Activated naive CD8-positive, alpha-beta T cell treated with anti-CD3 and anti-CD28 coated beads, Interleukin-2, amount 50 U/mL, for 24 hours (primary cell): ENCODE measurements at regions not wholly inside any gene's neighbourhood (a gene's known extent, or its start where the extent isn't known, plus 50 kb on each side); places are given as distances from the start of the nearest gene placed in this dataset.
"Not testable (repeated sequence)": the region's sequence is repeated elsewhere in the genome, so short reads cannot be mapped to it uniquely, and the experiment has no call there.

ENCODE experiments used
- ATAC-seq: fragments of 150-1000 bp; cut with Tn5 transposase; one replicate; pipeline ENCODE4 v1.10.0; 2021
- DNase-seq: peaks from one replicate; pipeline ENCODE4 v3.0.0; 2021
- H3K27ac Mint-ChIP-seq: one replicate; pipeline ENCODE4 v1.8.0; 2021; ENCODE audit warnings: mild to moderate bottlenecking, mixed read lengths
- H3K27me3 Mint-ChIP-seq: one replicate; pipeline ENCODE4 v1.8.0; 2021; ENCODE audit warnings: mixed read lengths
- H3K36me3 Mint-ChIP-seq: one replicate; pipeline ENCODE4 v1.8.0; 2021; ENCODE audit warnings: low read depth, mixed read lengths
- H3K4me1 Mint-ChIP-seq: one replicate; pipeline ENCODE4 v1.8.0; 2021; ENCODE audit warnings: mixed read lengths
- H3K4me3 Mint-ChIP-seq: one replicate; pipeline ENCODE4 v1.8.0; 2021; ENCODE audit warnings: mild to moderate bottlenecking, moderate library complexity, mixed read lengths
- H3K9me3 Mint-ChIP-seq: one replicate; pipeline ENCODE4 v1.8.0; 2021; ENCODE audit warnings: mixed read lengths

GRCh38 chr2:7758073-7758759, 841.0 kb downstream of the RNF144A start:
- Mint-ChIP-seq H3K4me3 (no peak overlapping the region), H3K27ac (peak overlapping the region; percentile 55), H3K27me3 (peaks cover 2% of the 10 kb centered on the region), H3K36me3 (peaks cover 20% of the 10 kb centered on the region), H3K9me3 (peaks cover 42% of the 10 kb centered on the region), H3K4me1 (peaks cover 13% of the 10 kb centered on the region)
- ATAC-seq (peak; percentile 82), DNase-seq (no peak)

- ATAC-seq (no peak), DNase-seq (no peak)
- H3K9me3 Mint-ChIP-seq, result peaks cover 36% of the 10 kb centered on the region
- peaks cover 2% of the 10 kb centered on the region for H3K27me3 Mint-ChIP-seq
- H3K36me3 Mint-ChIP-seq, result peaks cover 20% of the 10 kb centered on the region
- no peak overlapping the region for H3K27ac Mint-ChIP-seq
- H3K4me1 Mint-ChIP-seq, result peaks cover 13% of the 10 kb centered on the region
- no peak overlapping the region for H3K4me3 Mint-ChIP-seq
These were observed 842.7 kb downstream of the RNF144A start for GRCh38 chr2:7759898-7760297.

GRCh38 chr2:7763418-7763817, 846.2 kb downstream of the RNF144A start:
- not testable (repeated sequence) for ATAC-seq, H3K27me3 Mint-ChIP-seq, H3K4me3 Mint-ChIP-seq, H3K27ac Mint-ChIP-seq, DNase-seq
- H3K4me1 Mint-ChIP-seq, result peaks cover 12% of the 10 kb centered on the region
- peaks cover 20% of the 10 kb centered on the region for H3K9me3 Mint-ChIP-seq
- peaks cover 18% of the 10 kb centered on the region for H3K36me3 Mint-ChIP-seq

- H3K27ac Mint-ChIP-seq, result no peak overlapping the region
- peaks cover 25% of the 10 kb centered on the region for H3K9me3 Mint-ChIP-seq
- ATAC-seq, result no peak
- peaks cover 2% of the 10 kb centered on the region for H3K27me3 Mint-ChIP-seq
- peaks cover 21% of the 10 kb centered on the region for H3K36me3 Mint-ChIP-seq
- H3K4me1 Mint-ChIP-seq, result peaks cover 12% of the 10 kb centered on the region
- no peak overlapping the region for H3K4me3 Mint-ChIP-seq
- DNase-seq, result no peak
These were observed 848.0 kb downstream of the RNF144A start for GRCh38 chr2:7765236-7765635.

GRCh38 chr2:7766088-7766722, 849.0 kb downstream of the RNF144A start:
- peak overlapping the region; percentile 65 for H3K27ac Mint-ChIP-seq
- ATAC-seq (peak; percentile 83), DNase-seq (no peak)
- H3K36me3 Mint-ChIP-seq, result peaks cover 21% of the 10 kb centered on the region
- peaks cover 12% of the 10 kb centered on the region for H3K4me1 Mint-ChIP-seq
- H3K27me3 Mint-ChIP-seq, result no peaks in the 10 kb centered on the region
- H3K9me3 Mint-ChIP-seq, result peaks cover 25% of the 10 kb centered on the region
- no peak overlapping the region for H3K4me3 Mint-ChIP-seq

- no peak for DNase-seq
These were observed 849.9 kb downstream of the RNF144A start for GRCh38 chr2:7766978-7767565.

GRCh38 chr2:7767902-7768301, 850.7 kb downstream of the RNF144A start:
- no peak overlapping the region for H3K4me3 Mint-ChIP-seq
- H3K27me3 Mint-ChIP-seq, result no peaks in the 10 kb centered on the region

More at GRCh38 chr2:7766978-7767565, 849.9 kb downstream of the RNF144A start:
- ATAC-seq, result no peak
- Mint-ChIP-seq H3K4me3 (no peak overlapping the region), H3K27me3 (no peaks in the 10 kb centered on the region), H3K36me3 (peaks cover 21% of the 10 kb centered on the region), H3K27ac (no peak overlapping the region), H3K4me1 (peaks cover 12% of the 10 kb centered on the region), H3K9me3 (peaks cover 25% of the 10 kb centered on the region)

GRCh38 chr2:7771781-7772180, 854.6 kb downstream of the RNF144A start:
- Mint-ChIP-seq H3K36me3 (peaks cover 3% of the 10 kb centered on the region), H3K4me3 (no peak overlapping the region), H3K27me3 (no peaks in the 10 kb centered on the region), H3K4me1 (peaks cover 29% of the 10 kb centered on the region), H3K27ac (no peak overlapping the region), H3K9me3 (peaks cover 5% of the 10 kb centered on the region)
- ATAC-seq (no peak), DNase-seq (no peak)

More at GRCh38 chr2:7767902-7768301, 850.7 kb downstream of the RNF144A start:
- peaks cover 17% of the 10 kb centered on the region for H3K4me1 Mint-ChIP-seq
- H3K27ac Mint-ChIP-seq, result no peak overlapping the region
- peaks cover 20% of the 10 kb centered on the region for H3K9me3 Mint-ChIP-seq
- ATAC-seq (no peak), DNase-seq (no peak)
- H3K36me3 Mint-ChIP-seq, result peaks cover 16% of the 10 kb centered on the region

GRCh38 chr2:7773362-7774360, 856.4 kb downstream of the RNF144A start:
- ATAC-seq (peak; percentile 84), DNase-seq (peak; percentile 54)
- Mint-ChIP-seq H3K4me1 (peaks cover 27% of the 10 kb centered on the region), H3K4me3 (no peak overlapping the region), H3K27me3 (no peaks in the 10 kb centered on the region), H3K9me3 (peaks cover 5% of the 10 kb centered on the region), H3K27ac (peak overlapping the region; percentile 59), H3K36me3 (peaks cover 3% of the 10 kb centered on the region)

- ATAC-seq, result peak; percentile 47
- Mint-ChIP-seq H3K4me1 (peaks cover 27% of the 10 kb centered on the region), H3K27me3 (no peaks in the 10 kb centered on the region), H3K9me3 (peaks cover 7% of the 10 kb centered on the region), H3K4me3 (no peak overlapping the region), H3K27ac (no peak overlapping the region), H3K36me3 (peaks cover 5% of the 10 kb centered on the region)
- no peak for DNase-seq
These were observed 857.3 kb downstream of the RNF144A start for GRCh38 chr2:7774481-7774880.

- H3K36me3 Mint-ChIP-seq, result peaks cover 2% of the 10 kb centered on the region
- H3K4me1 Mint-ChIP-seq, result peaks cover 24% of the 10 kb centered on the region
- no peak overlapping the region for H3K4me3 Mint-ChIP-seq
- no peaks in the 10 kb centered on the region for H3K27me3 Mint-ChIP-seq
- ATAC-seq, result no peak
- DNase-seq, result no peak
- peaks cover 3% of the 10 kb centered on the region for H3K9me3 Mint-ChIP-seq
- H3K27ac Mint-ChIP-seq, result no peak overlapping the region
These were observed 860.5 kb downstream of the RNF144A start for GRCh38 chr2:7777668-7778067.

GRCh38 chr2:7780321-7780720, 863.1 kb downstream of the RNF144A start:
- Mint-ChIP-seq H3K4me3 (no peak overlapping the region), H3K36me3 (peaks cover 2% of the 10 kb centered on the region), H3K27ac (no peak overlapping the region), H3K27me3 (peaks cover 2% of the 10 kb centered on the region), H3K9me3 (peaks cover 3% of the 10 kb centered on the region), H3K4me1 (no peaks in the 10 kb centered on the region)
- DNase-seq (no peak), ATAC-seq (no peak)

- ATAC-seq, result no peak
- H3K9me3 Mint-ChIP-seq, result no peaks in the 10 kb centered on the region
- no peak overlapping the region for H3K4me3 Mint-ChIP-seq
- H3K36me3 Mint-ChIP-seq, result no peaks in the 10 kb centered on the region
- no peak for DNase-seq
- H3K27me3 Mint-ChIP-seq, result peaks cover 2% of the 10 kb centered on the region
- H3K27ac Mint-ChIP-seq, result no peak overlapping the region
- no peaks in the 10 kb centered on the region for H3K4me1 Mint-ChIP-seq
These were observed 868.5 kb downstream of the RNF144A start for GRCh38 chr2:7785700-7786099.

GRCh38 chr2:7788736-7789135, 871.5 kb downstream of the RNF144A start:
- no peaks in the 10 kb centered on the region for H3K9me3 Mint-ChIP-seq
- ATAC-seq (no peak), DNase-seq (no peak)
- H3K27ac Mint-ChIP-seq, result no peak overlapping the region
- no peaks in the 10 kb centered on the region for H3K4me1 Mint-ChIP-seq
- no peak overlapping the region for H3K4me3 Mint-ChIP-seq
- H3K27me3 Mint-ChIP-seq, result peaks cover 2% of the 10 kb centered on the region
- no peaks in the 10 kb centered on the region for H3K36me3 Mint-ChIP-seq
